ENCODE measurements at regions not wholly inside any gene's neighbourhood (a gene's known extent, or its start where the extent isn't known, plus 50 kb on each side); places are given as distances from the start of the nearest gene placed in this dataset.
"Not testable (repeated sequence)": the region's sequence is repeated elsewhere in the genome, so short reads cannot be mapped to it uniquely, and the experiment has no call there.

- DNase-seq (ENCODE audit: low read depth): no peak
Observed at GRCh38 chr9:89670801-89671434, 66.1 kb downstream of the GADD45G start.

GRCh38 chr9:89674667-89675057, 69.8 kb downstream of the GADD45G start:
- DNase-seq (ENCODE audit: low read depth): no peak

- no peak for DNase-seq (ENCODE audit: low read depth)
Observed at GRCh38 chr9:89675058-89675742, 70.4 kb downstream of the GADD45G start.

- DNase-seq (ENCODE audit: low read depth): no peak
Observed at GRCh38 chr9:89676281-89676680, 71.5 kb downstream of the GADD45G start.

- DNase-seq (ENCODE audit: low read depth): no peak
Observed at GRCh38 chr9:89677702-89678395, 73.0 kb downstream of the GADD45G start.

- no peak for DNase-seq (ENCODE audit: low read depth)
Observed at GRCh38 chr9:89678396-89679015, 73.7 kb downstream of the GADD45G start.

GRCh38 chr9:89679016-89679415, 74.2 kb downstream of the GADD45G start:
- DNase-seq (ENCODE audit: low read depth): no peak

GRCh38 chr9:89679581-89679980, 74.8 kb downstream of the GADD45G start:
- no peak for DNase-seq (ENCODE audit: low read depth)

GRCh38 chr9:89680547-89681467, 76.0 kb downstream of the GADD45G start:
- no peak for DNase-seq (ENCODE audit: low read depth)

- DNase-seq (ENCODE audit: low read depth): not testable (repeated sequence)
Observed at GRCh38 chr9:89681468-89681859, 76.7 kb downstream of the GADD45G start.

- DNase-seq (ENCODE audit: low read depth): no peak
Observed at GRCh38 chr9:89683626-89684025, 78.8 kb downstream of the GADD45G start.

- DNase-seq (ENCODE audit: low read depth): no peak
Observed at GRCh38 chr9:89684218-89684617, 79.4 kb downstream of the GADD45G start.

GRCh38 chr9:89684912-89685636, 80.3 kb downstream of the GADD45G start:
- DNase-seq (ENCODE audit: low read depth): no peak

- no peak for DNase-seq (ENCODE audit: low read depth)
Observed at GRCh38 chr9:89685698-89686097, 80.9 kb downstream of the GADD45G start.

- no peak for DNase-seq (ENCODE audit: low read depth)
Observed at GRCh38 chr9:89686126-89686525, 81.3 kb downstream of the GADD45G start.

GRCh38 chr9:89686621-89687020, 81.8 kb downstream of the GADD45G start:
- DNase-seq (ENCODE audit: low read depth): no peak

- DNase-seq (ENCODE audit: low read depth): no peak
Observed at GRCh38 chr9:89687188-89687587, 82.4 kb downstream of the GADD45G start.

GRCh38 chr9:89687848-89688247, 83.0 kb downstream of the GADD45G start:
- no peak for DNase-seq (ENCODE audit: low read depth)

- not testable (repeated sequence) for DNase-seq (ENCODE audit: low read depth)
Observed at GRCh38 chr9:89689321-89689720, 84.5 kb downstream of the GADD45G start.

- DNase-seq (ENCODE audit: low read depth): no peak
Observed at GRCh38 chr9:89690334-89690912, 85.6 kb downstream of the GADD45G start.

- DNase-seq (ENCODE audit: low read depth): no peak
Observed at GRCh38 chr9:89695441-89695891, 90.7 kb downstream of the GADD45G start.
